A673 (cell line): ENCODE measurements at regions not wholly inside any gene's neighbourhood (a gene's known extent, or its start where the extent isn't known, plus 50 kb on each side); places are given as distances from the start of the nearest gene placed in this dataset.

Source experiments
- BruUV-seq: library from RNA; stranded (reverse); fragments of 400-500 nt; replicated peaks from 2 replicates; lab custom pipeline; 2021; lab: Mats Ljungman, UMichigan
- CTCF ChIA-PET: fragments of 300-600 bp; sonication (Branson Sonifier 250); formaldehyde crosslinking; loops from one replicate; lab custom pipeline; 2022; ENCODE audit warnings: antibody characterized with exemption; lab: Charles Lee
- POLR2A ChIA-PET: fragments of 300-600 bp; sonication (Branson Sonifier 250); formaldehyde crosslinking; loops from one replicate; lab custom pipeline; 2022; ENCODE audit warnings: antibody characterized with exemption; ENCODE audit not compliant: low non-redundant PET; lab: Charles Lee
- DNase-seq: peaks from one replicate; pipeline ENCODE4 v3.0.0-alpha.2; 2015; ENCODE audit warnings: low spot score
- H3K27ac ChIP-seq: fragments of 200-600 bp; sonication (generic); 2 replicates; pipeline ENCODE4 v1.5.1; 2016; ENCODE audit warnings: mixed run types, low read depth, mild to moderate bottlenecking, mixed read lengths, antibody characterized with exemption, low read length; ENCODE audit not compliant: poor library complexity, severe bottlenecking
- H3K27me3 ChIP-seq: fragments of 200-600 bp; sonication (generic); replicated peaks from 2 replicates; pipeline ENCODE4 v1.6.1; 2017; ENCODE audit warnings: mixed run types, low read depth, mild to moderate bottlenecking, mixed read lengths, antibody characterized with exemption, low read length; ENCODE audit not compliant: insufficient read depth, poor library complexity
- H3K36me3 ChIP-seq: fragments of 200-600 bp; sonication (generic); 2 replicates; pipeline ENCODE4 v1.6.1; 2016; ENCODE audit warnings: mixed run types, mild to moderate bottlenecking, mixed read lengths, antibody characterized with exemption, low read length; ENCODE audit not compliant: insufficient read depth, poor library complexity, severe bottlenecking
- H3K4me1 ChIP-seq: fragments of 200-600 bp; sonication (generic); 2 replicates; pipeline ENCODE4 v1.6.1; 2017; ENCODE audit warnings: mixed run types, mild to moderate bottlenecking, mixed read lengths, antibody characterized with exemption, low read length; ENCODE audit not compliant: insufficient read depth, poor library complexity, severe bottlenecking
- H3K4me3 ChIP-seq: fragments of 200-600 bp; sonication (generic); 2 replicates; pipeline ENCODE4 v1.5.1; 2016; ENCODE audit warnings: low read depth, mixed run types, mild to moderate bottlenecking, mixed read lengths, low read length; ENCODE audit not compliant: poor library complexity, severe bottlenecking
- H3K9me3 ChIP-seq: fragments of 200-600 bp; sonication (generic); 2 replicates; pipeline ENCODE4 v1.6.1; 2016; ENCODE audit warnings: mixed run types, low read depth, mild to moderate bottlenecking, mixed read lengths, antibody characterized with exemption, low read length; ENCODE audit not compliant: poor library complexity, severe bottlenecking
- CTCF ChIP-seq: fragments of 300-800, 200-600 bp; sonication (generic); conservative IDR thresholded peaks from 2 replicates; pipeline ENCODE4 v1.5.1; 2017; ENCODE audit warnings: low read depth, mild to moderate bottlenecking, antibody characterized with exemption, low read length, moderate library complexity, mixed read lengths
- EZH2 ChIP-seq: fragments of 200-600 bp; sonication (generic); IDR thresholded peaks from 2 replicates; pipeline ENCODE4 v1.6.1; 2017; ENCODE audit warnings: borderline replicate concordance, low read depth, mild to moderate bottlenecking, mixed read lengths, antibody characterized with exemption, low read length; ENCODE audit not compliant: poor library complexity, severe bottlenecking
- intact Hi-C: fragments of 100-400 bp; cut with micrococcal nuclease; formaldehyde crosslinking; loops from one replicate; pipeline ENCODE4 v1.10.0; 2022; ENCODE audit not compliant: unreplicated experiment

GRCh38 chr4:111480510-111480909 lies 664.7 kb upstream of the FAM241A start:
- TF ChIP-seq CTCF (no peak), EZH2 (no peak)
- intact Hi-C loops: no loop called here
- Histone ChIP-seq H3K4me3 (no peak overlapping the region), H3K27me3 (no peaks in the 10 kb centered on the region), H3K4me1 (no peaks in the 10 kb centered on the region), H3K36me3 (no peaks in the 10 kb centered on the region), H3K27ac (no peak overlapping the region), H3K9me3 (no peaks in the 10 kb centered on the region)
- ChIA-PET CTCF (no interaction called here), POLR2A (no interaction called here)
- DNase-seq: no peak
- no TSS peak for BruUV-seq

GRCh38 chr4:111483375-111484169 lies 661.7 kb upstream of the FAM241A start:
- intact Hi-C loops: no loop called here
- Histone ChIP-seq H3K27me3 (no peaks in the 10 kb centered on the region), H3K4me3 (no peak overlapping the region), H3K4me1 (no peaks in the 10 kb centered on the region), H3K9me3 (no peaks in the 10 kb centered on the region), H3K27ac (no peak overlapping the region), H3K36me3 (no peaks in the 10 kb centered on the region)
- ChIA-PET CTCF (no interaction called here), POLR2A (no interaction called here)
- DNase-seq: no peak
- TF ChIP-seq CTCF (no peak), EZH2 (no peak)
- BruUV-seq: no TSS peak

- intact Hi-C loops: no loop called here
Observed at GRCh38 chr4:111492496-111492895, 652.8 kb upstream of the FAM241A start.

More at GRCh38 chr4:111492496-111492895, 652.8 kb upstream of the FAM241A start:
- TF ChIP-seq EZH2 (no peak), CTCF (no peak)
- no peaks in the 10 kb centered on the region for H3K27me3 ChIP-seq
- no TSS peak for BruUV-seq
- POLR2A ChIA-PET: no interaction called here
- H3K9me3 ChIP-seq: no peaks in the 10 kb centered on the region
- H3K4me1 ChIP-seq: no peaks in the 10 kb centered on the region
- no peak for DNase-seq
- H3K36me3 ChIP-seq: no peaks in the 10 kb centered on the region
- CTCF ChIA-PET: no interaction called here
- no peak overlapping the region for H3K4me3 ChIP-seq
- H3K27ac ChIP-seq: no peak overlapping the region
